VCaP (cell line): ENCODE measurements at regions not wholly inside any gene's neighbourhood (a gene's known extent, or its start where the extent isn't known, plus 50 kb on each side); places are given as distances from the start of the nearest gene placed in this dataset.

Experiments
- H3K27ac ChIP-seq: fragments of 450-650 bp; 2 replicates; pipeline ENCODE4 v1.5.1; 2017
- CTCF ChIP-seq: fragments of 450-650 bp; conservative IDR thresholded peaks from 2 replicates; pipeline ENCODE4 v1.5.1; 2017; ENCODE audit warnings: mild to moderate bottlenecking, moderate library complexity

- TF ChIP-seq CTCF, result no peak
- H3K27ac ChIP-seq, result no peak overlapping the region
Observed at GRCh38 chrY:8084192-8084591, 1172.6 kb upstream of the AMELY start.

GRCh38 chrY:8081151-8081550 lies 1169.6 kb upstream of the AMELY start:
- no peak overlapping the region for H3K27ac ChIP-seq
- TF ChIP-seq CTCF, result no peak

- no peak overlapping the region for H3K27ac ChIP-seq
- peak; percentile 56 for TF ChIP-seq CTCF
Observed at GRCh38 chrY:8065220-8065619, 1153.7 kb upstream of the AMELY start.

GRCh38 chrY:8064500-8064899 lies 1152.9 kb upstream of the AMELY start:
- no peak overlapping the region for H3K27ac ChIP-seq
- TF ChIP-seq CTCF, result no peak

GRCh38 chrY:8063973-8064372 lies 1152.4 kb upstream of the AMELY start:
- TF ChIP-seq CTCF, result no peak

GRCh38 chrY:8058613-8059012 lies 1147.1 kb upstream of the AMELY start:
- no peak for TF ChIP-seq CTCF
- no peak overlapping the region for H3K27ac ChIP-seq

More at GRCh38 chrY:8063973-8064372, 1152.4 kb upstream of the AMELY start:
- H3K27ac ChIP-seq, result no peak overlapping the region

GRCh38 chrY:8051340-8051739 lies 1139.8 kb upstream of the AMELY start:
- no peak overlapping the region for H3K27ac ChIP-seq
- no peak for TF ChIP-seq CTCF

GRCh38 chrY:8041238-8041637 lies 1129.7 kb upstream of the AMELY start:
- H3K27ac ChIP-seq, result peak overlapping the region; percentile 36
- no peak for TF ChIP-seq CTCF
